ENCODE measurements at regions not wholly inside any gene's neighbourhood (a gene's known extent, or its start where the extent isn't known, plus 50 kb on each side); places are given as distances from the start of the nearest gene placed in this dataset.

- TF ChIP-seq CTCF (IDR thresholded peaks at IDR 0.05; ENCODE audit: extremely low read depth in 1 of 2, insufficient read depth in 1 of 2, low read depth in 1 of 2, low read length in 2 of 2) (no peak), POLR2AphosphoS5 (IDR thresholded peaks at IDR 0.05; ENCODE audit: insufficient read depth, low read depth, low read length) (no peak), POLR2A (IDR thresholded peaks at IDR 0.05; ENCODE audit: low read depth, low read length) (no peak), MAX (IDR thresholded peaks at IDR 0.05; ENCODE audit: insufficient read depth, insufficient read length) (no peak), EZH2 (IDR thresholded peaks at IDR 0.05; ENCODE audit: borderline replicate concordance, low read depth, low read length, severe bottlenecking) (no peak), FOS (IDR thresholded peaks at IDR 0.05; ENCODE audit: borderline replicate concordance, insufficient read depth, low read length) (no peak)
Measured at GRCh38 chr1:232440325-232441035, 189.5 kb downstream of the SIPA1L2 start.

Measured in endothelial cell of umbilical vein (primary cell).